ENCODE measurements at regions not wholly inside any gene's neighbourhood (a gene's known extent, or its start where the extent isn't known, plus 50 kb on each side); places are given as distances from the start of the nearest gene placed in this dataset.

DNA sequence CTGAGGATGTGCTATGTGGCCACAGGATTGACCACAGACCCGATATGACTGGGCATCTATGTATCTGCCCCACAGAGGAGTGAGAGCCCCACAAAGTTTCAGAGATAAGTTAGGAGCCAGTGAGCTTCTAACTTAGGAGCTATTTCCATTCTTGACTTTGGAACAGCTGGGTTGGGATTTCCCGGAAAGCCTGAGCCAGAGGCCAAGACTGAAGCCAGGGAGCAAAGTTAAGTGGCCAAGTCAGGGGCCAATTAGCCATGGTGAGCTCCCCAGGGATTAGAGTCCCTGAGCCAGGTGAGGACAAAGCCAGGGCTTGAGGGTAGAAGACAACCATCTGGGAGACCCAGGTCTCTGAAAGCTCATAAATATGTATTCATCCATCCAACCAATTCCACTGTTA lies 143.6 kb downstream of the MAFB start:
- no peak for DNase-seq

DNA sequence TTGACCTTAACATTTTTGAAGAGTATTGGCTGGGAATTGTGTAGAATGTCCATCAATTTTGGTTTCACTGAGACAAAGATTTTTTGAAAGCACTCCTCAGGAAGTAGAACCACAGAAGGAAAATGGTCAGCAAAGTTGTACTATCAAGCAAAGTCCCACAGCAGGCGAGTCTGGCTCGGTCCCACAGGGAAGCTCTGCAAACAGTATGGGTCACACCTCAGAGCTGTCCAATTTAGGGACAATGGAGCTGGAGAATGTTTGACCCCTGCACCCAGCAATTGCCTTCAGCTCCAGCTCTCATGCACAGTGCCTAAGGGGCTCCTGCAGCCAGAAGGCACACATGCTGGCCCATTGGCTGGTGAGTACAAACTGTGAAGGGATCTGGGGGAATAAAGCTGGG lies 147.0 kb downstream of the MAFB start:
- DNase-seq = no peak

DNA sequence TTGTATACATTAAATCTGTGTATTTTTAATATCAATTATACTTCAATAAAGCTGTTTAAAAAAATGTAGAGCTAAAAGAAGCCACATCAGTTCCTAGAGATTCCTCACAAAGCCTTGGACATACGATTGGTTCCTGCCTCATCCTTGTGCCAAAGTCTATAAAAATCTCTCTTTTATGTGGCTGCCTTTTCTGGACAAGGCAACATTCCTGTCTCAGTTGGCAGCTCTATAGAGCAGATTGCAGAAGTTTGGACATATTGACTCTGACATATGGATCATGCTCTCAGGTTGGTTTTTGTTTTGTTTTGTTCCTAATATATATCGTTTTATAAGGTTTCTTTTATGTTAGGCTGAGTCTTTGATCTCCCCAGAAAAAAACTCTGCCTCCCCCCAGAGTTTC lies 148.9 kb downstream of the MAFB start:
- DNase-seq = no peak

DNA sequence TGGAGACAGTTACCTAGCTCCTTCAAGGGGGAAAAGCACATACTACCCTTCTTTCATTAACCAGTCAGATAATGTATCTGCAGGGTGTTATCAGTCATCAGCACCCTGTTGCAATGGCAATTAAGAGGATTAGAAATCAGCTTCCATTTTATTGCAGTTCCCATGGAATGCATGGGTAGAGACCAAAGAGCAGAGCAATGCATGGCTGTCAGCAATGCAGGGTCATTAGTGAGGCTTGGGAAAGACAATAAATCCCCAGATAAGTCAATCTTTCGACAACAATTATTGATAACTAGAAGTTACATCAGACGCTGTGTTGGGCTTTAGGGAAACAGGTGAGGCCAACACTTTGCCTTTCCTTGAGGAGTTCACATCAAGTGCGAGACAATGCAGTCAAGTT lies 150.9 kb downstream of the MAFB start:
- DNase-seq = no peak

DNA sequence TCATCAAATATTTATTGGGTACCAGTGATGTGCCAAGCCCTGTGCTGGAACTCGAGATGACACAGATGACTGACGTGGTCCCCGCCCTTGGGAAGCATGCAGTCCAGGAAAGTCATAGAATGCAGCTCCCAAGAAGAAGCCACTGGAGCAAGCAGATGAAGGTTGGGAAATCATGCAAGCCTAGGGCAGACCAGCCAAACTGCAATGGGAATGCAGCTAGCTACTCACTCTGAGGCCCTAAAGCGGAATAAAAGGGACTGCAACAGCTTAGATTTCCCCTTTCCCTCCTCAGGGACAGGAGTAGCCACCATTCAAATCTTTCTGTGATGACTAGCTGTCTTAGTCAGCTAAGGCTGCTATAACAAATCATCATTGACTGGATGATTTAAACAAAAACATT lies 152.2 kb downstream of the MAFB start:
- DNase-seq = no peak

DNA sequence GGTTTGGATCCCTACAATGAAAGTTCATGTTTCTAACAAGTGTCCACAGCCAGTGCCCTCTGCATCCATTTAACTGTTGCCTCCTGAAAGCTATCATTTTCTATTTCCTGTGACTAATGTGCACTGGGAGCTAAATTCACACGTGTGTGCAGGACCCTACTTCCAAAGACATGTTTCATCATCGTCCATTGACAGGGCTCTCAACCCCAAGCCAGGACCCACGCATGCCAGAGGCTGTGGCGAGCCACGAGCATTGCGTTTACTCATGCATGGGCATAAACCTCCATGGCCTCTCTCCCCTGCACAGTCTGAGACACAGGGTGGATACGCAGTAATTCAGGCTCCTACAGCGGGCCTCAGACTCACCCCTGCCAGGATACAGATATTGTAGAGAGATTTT lies 153.2 kb downstream of the MAFB start:
- DNase-seq = no peak

DNA sequence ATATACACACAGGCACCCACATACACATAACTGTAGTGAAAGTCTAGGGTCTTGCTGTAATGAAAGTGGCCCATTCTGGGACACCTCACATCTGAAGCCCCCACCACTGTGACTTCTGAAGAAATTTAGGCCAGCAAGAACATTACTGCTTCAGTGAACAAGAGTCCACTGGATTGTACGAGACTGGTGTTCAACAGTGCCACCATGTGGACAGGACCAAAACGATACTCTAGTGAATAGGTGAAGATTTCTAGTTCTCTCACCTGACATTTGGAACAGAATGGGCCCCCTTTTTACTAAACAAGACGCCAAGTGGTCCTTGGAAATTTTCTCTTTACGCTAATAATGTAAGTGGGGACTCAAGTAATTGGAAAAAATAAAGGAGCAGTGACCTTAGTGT lies 156.9 kb downstream of the MAFB start:
- no peak for DNase-seq

DNA sequence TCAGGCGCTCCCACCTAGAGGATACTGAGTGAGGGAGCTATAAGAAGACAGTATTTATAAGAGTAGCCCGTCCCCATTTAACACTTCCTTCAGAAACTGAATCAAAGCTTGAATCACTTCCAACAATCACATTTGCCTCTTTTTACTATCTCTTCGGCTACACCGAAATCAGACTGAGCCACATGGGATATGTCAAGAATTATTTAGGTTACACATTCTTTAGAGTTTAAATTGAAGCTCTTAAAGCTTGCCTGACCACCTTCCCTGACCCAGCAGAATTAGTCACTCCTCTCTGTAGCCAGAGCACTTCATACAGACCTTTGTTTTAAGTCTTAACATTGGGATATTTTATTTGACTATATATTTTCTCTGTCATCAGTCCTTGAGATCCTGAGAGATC lies 163.7 kb downstream of the MAFB start:
- no peak for DNase-seq

DNA sequence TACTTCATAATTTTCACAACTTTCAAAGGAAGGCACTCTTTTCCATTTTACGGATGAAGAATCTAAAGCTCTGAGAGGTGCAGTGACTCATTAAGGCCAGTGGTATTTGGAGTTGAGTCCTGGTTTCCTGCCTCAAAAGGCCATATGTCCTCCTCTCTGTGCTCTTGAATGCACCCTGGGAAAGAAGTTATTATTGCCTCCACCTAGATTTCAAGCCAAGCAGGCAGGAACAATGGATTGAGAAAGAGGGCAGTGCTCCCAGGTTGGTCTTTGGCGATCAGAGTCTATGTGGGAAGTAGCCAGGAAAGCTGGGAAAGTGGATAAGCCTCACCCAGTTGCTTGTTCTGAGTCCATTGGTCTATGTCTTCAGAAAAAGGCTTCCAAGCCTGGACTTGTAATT lies 165.0 kb downstream of the MAFB start:
- DNase-seq = no peak

DNA sequence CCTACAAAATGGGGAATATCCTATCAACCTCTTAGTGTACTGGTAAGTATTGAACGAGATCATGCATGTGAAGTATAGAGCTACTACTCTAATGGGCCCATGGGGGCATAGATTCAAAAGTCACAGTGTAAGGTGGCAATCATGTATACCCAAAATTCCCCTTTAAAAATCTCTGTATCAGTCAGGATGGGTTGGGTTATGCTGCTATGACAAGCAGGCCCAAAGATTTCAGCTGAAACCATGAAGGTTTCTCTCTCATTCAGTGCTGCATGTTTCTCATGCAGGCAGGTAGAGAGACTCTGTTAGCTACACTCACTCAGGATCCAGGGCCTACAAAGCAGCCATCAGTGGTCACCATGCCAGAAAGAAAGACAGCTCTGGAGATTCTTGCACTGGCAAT lies 166.6 kb downstream of the MAFB start:
- no peak for DNase-seq

DNA sequence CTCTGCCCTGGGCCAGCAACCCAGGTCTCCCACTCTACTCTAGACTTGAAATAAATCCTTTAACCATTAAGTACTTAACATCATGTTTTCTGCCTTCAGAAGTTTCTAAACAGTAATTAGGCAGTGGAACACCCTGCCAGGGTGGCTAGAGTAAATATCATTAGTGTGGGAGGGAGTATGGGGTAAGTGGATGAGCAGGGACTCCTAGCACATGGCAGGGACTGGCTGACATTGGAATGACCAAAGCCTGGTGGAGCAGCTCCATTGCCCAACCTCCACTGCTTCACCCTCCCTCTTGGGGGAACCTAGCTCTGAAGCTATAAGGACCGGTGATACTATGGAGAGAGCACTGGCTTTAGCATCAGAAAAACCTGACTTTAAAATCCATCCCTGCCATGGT lies 167.1 kb downstream of the MAFB start:
- DNase-seq = no peak

DNA sequence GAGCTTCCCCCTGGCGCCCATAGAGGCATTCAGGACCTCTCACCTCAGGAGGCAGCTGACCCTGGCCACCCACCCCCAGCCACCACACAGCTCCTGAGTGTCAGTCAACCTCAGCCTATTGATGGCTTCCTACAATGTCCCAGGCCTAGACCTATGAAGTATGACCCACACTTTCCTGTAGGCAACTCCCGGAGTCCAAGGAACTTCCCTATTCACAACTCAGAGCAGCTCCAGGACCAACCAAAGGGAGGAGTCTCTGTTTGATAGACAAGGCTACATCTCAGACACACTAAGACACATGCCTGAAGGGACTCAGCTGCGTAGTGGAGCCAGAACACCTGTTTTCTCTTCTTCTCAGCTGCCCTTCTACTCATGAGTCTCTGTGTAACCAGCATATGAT lies 169.1 kb downstream of the MAFB start:
- DNase-seq = no peak

DNA sequence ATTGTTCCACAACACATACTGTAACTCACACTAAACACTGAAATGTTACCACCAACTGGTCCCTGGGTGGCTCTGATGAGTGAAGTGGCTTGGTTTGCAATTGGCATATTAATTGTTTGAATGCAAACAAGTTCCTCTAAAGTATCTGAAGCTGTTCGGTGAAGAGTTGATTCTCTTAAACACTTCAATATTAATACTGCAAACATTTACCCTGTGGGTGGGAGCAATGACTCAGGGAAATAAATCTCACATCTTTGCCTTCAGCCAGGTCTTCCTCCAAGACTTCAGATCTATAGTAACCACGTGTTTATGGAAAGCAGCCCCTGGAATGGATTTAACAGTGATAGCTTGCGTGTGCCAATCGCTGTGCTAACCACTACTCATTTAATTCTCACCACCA lies 176.0 kb downstream of the MAFB start:
- DNase-seq = no peak

DNA sequence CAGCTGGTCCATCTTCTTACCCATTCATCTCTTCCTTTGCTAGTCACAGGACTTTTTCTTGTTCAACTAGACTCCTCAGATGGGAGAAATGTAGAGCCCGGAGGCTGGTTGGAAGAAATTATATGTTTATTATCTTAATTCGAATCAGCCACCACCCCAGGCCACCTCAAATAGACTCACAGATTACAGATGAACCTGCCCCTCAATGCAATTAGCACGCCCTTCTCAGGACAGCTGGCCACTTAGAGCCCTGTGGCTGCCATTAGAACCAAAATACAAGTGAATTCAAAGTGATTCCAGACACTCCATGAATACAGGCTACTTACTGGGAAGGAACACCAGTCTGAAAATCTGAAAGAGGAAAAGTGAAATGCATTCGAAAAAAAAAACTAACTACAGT lies 176.4 kb downstream of the MAFB start:
- no peak for DNase-seq

DNA sequence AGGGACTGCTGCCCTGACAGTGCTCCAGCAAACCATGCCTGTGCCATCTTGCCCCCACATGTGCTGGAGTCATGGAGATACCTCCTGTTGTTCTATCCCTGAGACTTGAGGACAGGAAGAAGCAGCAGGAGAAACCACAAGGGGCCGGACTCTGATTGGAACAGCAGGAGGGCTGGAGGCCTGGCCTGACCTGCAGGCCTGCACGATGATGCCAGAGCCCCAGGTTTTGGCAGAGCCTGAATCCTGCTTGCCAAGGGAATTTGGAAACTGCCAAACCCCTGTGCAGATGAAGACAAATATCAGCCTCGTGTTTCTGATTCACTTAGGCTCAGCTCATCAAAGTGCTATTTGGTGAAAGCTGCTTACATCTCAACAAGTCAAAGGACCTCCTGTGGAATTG lies 177.6 kb downstream of the MAFB start:
- DNase-seq = peak in 2 of 56 donors; percentile 1 to 3

DNA sequence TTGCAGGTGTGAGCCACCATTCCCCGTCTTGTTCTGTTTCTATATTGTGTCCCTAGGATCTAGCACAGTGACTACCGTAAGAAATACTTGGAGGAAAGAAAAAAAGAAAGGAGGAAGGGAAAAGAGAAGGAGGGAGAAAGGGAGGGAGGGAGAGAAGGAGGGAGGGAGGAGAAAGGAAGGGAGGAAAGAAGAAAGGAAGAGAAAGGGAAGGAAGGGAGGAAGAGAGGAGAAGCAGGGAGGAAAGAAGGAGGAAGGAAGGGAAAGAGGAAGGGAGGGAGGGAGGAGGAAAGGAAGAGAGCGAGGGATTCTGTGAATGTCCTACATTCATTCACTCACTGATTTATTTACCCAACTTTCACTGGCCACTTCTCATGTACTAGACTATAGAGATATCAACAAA lies 178.4 kb downstream of the MAFB start:
- no peak for DNase-seq

DNA sequence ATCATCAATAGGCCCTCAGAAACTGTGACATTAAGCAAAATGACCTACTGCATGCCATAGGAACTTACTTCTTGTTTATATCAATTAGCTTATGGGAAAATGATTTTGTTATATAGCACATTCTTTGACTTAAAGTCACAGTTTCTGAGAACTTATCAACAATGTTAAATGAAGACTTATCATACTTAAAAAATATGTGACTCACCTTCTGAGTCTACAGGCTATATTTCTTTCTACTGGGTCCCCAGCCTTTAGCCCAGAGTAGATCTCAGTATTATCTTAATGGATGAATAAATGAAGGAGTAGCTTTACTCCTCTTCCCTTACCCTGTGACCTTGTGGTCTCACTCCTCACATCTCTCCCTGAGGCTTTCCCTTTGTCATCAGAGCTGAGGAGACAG lies 180.2 kb downstream of the MAFB start:
- no peak for DNase-seq

DNA sequence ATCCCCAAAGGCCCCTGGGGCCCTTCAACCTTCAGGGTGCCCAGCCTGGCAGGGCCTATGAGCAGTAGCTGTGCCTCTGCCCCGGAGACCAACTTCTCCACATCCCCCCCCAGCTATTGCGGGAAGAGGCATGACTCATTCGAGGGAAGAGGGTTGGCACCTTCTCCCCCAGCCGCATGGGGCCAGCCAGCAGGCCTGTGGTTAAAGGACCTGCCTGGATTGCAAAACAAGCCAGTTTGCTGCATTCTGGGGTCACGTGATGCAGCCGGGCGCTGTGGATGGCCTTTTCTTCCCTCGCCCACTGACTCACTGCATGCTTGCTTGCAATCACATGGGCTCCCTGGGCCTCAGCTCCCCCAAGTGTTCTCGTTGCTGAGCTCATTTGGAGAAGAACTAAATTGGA lies 182.5 kb downstream of the MAFB start:
- DNase-seq = peak in 51 of 56 donors; percentile 2 to 77 (median 43)

DNA sequence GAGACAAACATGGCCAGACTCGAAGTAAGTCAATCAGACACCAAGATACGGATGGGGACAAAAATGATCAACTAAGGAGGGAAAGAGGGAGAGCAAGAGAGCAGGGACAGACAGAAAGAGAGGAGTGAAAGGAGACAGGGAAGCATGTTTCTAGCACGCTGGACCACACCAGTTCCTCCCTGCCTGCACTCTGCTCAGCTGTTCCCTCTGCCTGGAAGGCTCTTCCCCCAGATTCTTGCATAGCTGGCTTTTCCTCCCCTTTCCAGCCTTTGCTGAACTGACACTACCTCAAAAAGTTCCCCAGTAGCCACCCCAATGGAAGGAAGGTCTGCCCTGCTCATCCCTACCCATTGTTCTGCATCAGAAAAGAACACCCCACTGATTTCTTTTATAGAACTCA lies 185.9 kb downstream of the MAFB start:
- DNase-seq = no peak

DNA sequence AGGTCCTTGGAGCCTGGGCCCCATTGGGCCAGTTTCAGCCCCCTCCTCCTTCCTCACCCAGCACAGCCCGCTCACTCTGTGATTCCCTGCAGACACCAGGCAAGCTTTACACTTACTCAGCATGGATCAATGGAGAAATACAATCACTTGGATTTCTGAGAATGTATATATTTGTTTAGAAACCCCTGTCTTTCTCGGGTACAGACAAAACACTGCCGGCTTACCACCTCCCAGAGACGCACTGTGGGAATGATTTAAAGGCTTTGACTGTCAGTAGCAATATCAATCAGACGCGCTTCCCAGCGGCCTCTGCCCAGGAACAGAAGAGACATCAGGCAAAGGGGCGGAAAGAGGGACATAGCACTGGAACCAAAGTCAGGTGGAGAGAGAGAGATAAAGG lies 186.5 kb downstream of the MAFB start:
- no peak for DNase-seq

DNA sequence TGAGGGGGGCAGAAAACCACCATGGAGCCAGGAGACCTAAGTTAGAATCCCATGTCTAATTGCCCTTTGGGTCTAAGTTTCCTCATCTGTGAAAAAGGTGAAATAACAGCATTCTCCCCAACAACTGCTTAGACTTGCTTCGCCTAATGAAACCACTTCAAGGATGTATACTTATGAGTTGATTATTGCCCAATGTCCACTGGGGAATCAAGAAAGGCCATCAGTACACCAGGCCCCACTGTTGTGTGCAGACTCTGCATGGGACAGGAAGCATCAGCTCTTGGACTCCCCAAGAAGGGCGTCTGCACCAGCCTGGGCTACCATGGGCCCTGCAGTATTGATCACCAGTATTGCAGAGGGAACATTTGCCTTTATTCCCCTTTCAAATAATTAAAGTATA lies 189.6 kb downstream of the MAFB start:
- no peak for DNase-seq

DNA sequence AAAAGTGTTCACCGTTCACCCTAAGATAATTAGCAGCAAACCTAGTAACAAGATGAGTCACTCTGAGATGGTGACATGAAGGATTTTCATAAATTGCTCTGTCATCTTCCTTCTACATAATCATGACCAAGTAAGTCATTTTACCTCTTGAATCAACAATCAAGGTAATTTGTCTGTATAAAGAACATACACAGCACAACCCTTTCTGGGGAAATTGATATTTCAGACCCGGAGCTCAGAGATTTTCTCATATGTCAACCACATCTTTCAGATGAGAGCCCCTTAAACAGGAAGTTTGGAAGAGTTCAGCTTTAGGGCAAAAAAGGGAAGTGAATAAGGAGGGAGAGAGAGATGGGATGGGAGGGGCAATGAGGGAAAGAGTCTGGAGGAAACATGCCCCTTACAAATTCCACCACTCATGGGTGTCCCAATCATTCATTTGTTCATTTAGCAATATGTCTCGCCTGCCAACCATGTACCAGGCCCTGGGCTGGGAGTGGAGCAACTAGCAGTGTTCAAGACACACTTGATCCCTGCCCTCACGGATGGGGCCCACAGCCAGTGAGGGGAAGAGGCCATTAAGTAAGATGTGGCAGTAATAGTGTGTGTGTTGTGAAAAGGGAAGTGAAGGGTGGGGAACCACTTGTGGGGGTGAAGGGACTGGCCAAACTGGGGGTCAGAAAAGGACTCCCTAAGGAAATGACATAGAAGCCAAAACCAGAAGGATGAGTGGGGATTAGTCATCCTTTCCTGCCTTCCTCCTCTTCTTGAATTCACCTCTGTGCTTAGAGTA lies 190.9 kb downstream of the MAFB start:
- peak in 9 of 56 donors; percentile 1 to 16 (median 8) for DNase-seq

DNA sequence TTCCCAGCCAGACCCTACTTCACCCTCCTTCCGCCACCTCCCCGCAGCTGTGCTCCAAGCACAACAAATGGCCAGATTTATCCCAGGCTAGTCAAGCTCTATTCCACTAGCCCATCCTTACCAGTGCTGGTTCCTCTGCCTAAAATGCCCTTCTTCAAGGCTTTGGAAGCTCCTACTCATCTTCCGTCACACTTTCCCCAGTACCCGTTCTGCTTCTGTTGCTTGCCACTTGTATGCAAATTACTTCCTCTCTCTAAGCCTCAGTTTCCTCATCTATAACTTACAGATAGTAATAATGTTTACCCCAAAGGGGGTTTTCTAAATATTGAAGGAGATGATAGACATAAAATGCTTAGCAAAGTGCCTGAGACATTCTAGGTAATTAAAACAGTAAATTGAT lies 193.1 kb downstream of the MAFB start:
- no peak for DNase-seq

DNA sequence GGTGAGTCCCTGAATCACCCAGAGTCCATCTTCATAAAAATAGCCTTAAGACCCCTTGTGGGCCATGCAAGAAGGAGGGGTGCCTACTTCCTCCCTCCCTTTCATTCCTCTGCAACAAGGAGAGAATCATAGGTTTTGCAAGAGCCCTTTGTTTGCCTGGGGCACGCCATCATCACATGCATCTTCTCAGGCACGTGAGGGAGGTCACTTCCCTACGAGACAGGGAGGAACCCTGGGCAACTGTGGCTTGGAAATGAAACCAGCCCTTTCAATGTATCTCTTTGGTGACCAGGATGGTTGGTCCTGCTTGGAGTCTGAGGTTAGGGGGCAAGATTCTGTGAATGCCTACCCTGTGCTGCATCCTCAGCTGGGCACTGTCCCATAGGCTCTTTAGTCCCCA lies 194.8 kb downstream of the MAFB start:
- peak in 8 of 56 donors; percentile 0 to 25 (median 4) for DNase-seq

Data from nucleus accumbens (tissue), 56 donors.